Spleen (tissue), 7 donors: ENCODE measurements at regions not wholly inside any gene's neighbourhood (a gene's known extent, or its start where the extent isn't known, plus 50 kb on each side); places are given as distances from the start of the nearest gene placed in this dataset.

ENCODE experiments used
- POLR2A ChIP-seq, 3 donors: fragments of 450-650 bp; IDR thresholded peaks; one replicate each; pipeline ENCODE4 v1.5.1; 2017; ENCODE audit warnings: antibody characterized with exemption in 3 of 3, mild to moderate bottlenecking in 1 of 3
- POLR2AphosphoS5 ChIP-seq, 3 donors: sonication (generic); formaldehyde crosslinking; IDR thresholded peaks; one replicate each; pipeline ENCODE4 v1.5.1; 2017; ENCODE audit warnings: antibody characterized with exemption in 3 of 3
- TF ChIP-seq, protein P1 (sequence below), 11 experiments: fragments of 200-600 bp in 7 of 11; fragments of 450-650 bp in 4 of 11; sonication (generic) in 4 of 11; IDR thresholded peaks in 8 of 11; conservative IDR thresholded peaks in 3 of 11; 1 replicate in 7 of 11; 2 replicates in 4 of 11; pipeline versions ENCODE4 v1.4.0 to v1.8.0; 2016 to 2021; ENCODE audit warnings: antibody characterized with exemption in 11 of 11, inconsistent platforms in 4 of 11, mild to moderate bottlenecking in 1 of 11
- donor health status: DM: no; HTN: no; CAD: no; lungs with moderate emphysema.
- donor health status: DM: no; HTN: no; CAD: no.
- donor health status: DM: no; HTN: no; CAD: no.

DNA sequence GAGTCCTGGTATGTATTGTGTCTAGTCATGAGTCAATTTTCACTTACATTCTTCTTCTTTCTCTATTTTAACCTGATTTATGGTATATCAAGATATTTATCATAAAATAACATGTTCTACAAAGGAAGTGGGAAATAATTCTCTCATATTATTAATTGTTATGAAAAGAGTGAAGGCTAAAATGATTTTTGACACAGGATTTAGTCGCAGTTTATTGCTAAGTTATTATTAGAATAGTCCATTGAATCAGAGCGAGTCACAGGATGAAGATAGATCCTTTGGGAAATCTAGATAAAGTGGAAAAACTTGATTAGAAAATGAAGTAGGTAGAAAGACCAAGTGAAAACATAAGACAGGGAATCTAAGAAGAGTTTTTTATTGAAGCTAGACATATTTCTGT, 184.3 kb upstream of the DGKB start:
- TF ChIP-seq POLR2A (IDR thresholded peaks at IDR 0.05), result no peak
- TF ChIP-seq POLR2AphosphoS5 (IDR thresholded peaks at IDR 0.05), result no peak
- TF ChIP-seq, protein P1, sequence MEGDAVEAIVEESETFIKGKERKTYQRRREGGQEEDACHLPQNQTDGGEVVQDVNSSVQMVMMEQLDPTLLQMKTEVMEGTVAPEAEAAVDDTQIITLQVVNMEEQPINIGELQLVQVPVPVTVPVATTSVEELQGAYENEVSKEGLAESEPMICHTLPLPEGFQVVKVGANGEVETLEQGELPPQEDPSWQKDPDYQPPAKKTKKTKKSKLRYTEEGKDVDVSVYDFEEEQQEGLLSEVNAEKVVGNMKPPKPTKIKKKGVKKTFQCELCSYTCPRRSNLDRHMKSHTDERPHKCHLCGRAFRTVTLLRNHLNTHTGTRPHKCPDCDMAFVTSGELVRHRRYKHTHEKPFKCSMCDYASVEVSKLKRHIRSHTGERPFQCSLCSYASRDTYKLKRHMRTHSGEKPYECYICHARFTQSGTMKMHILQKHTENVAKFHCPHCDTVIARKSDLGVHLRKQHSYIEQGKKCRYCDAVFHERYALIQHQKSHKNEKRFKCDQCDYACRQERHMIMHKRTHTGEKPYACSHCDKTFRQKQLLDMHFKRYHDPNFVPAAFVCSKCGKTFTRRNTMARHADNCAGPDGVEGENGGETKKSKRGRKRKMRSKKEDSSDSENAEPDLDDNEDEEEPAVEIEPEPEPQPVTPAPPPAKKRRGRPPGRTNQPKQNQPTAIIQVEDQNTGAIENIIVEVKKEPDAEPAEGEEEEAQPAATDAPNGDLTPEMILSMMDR (IDR thresholded peaks at IDR 0.05 in 8 of 11, conservative IDR thresholded peaks at IDR 0.05 in 3 of 11), result no peak
